ENCODE measurements at regions not wholly inside any gene's neighbourhood (a gene's known extent, or its start where the extent isn't known, plus 50 kb on each side); places are given as distances from the start of the nearest gene placed in this dataset. TPM values are rescaled to one million over a fixed set of nuclear protein-coding genes. Genes with fewer than 3 reads are reported as not detected.

- H3K36me3 ChIP-seq (ENCODE audit: control insufficient read depth in 3 of 3, insufficient read depth in 3 of 3, low read length in 3 of 3), result no peaks in the 10 kb centered on the region
Measured at GRCh38 chr16:58789351-58789750, 55.2 kb upstream of the GOT2 start.

More at GRCh38 chr16:58789351-58789750, 55.2 kb upstream of the GOT2 start:
- Histone ChIP-seq H3K4me3 (ENCODE audit: low read length in 3 of 3) (no peak overlapping the region), H3K9ac (ENCODE audit: low read depth in 1 of 3, low read length in 3 of 3) (no peak overlapping the region), H3K27ac (ENCODE audit: low read depth, low read length) (no peak overlapping the region), H3K27me3 (ENCODE audit: control insufficient read depth in 3 of 3, insufficient read depth in 3 of 3, low read length in 3 of 3) (no peaks in the 10 kb centered on the region), H3K4me1 (ENCODE audit: control insufficient read depth in 3 of 3, insufficient read depth in 3 of 3, low read length in 3 of 3) (no peaks in the 10 kb centered on the region), H3K9me3 (ENCODE audit: control insufficient read depth in 3 of 3, low read length in 3 of 3) (no peaks in the 10 kb centered on the region)

Small RNAs in the stretch of these regions (small RNA-seq; reads per million reads assigned to genes)
- not detected for gene AC018554.2
- gene AC092121.1, result not detected
- not detected for gene RF00017
- gene RNU4-58P, result 0.44 reads per million, percentile 55 among the genes with 10 or more reads in this experiment
- not detected for gene RPS27P27
